HG02623 (cell line): ENCODE measurements at regions not wholly inside any gene's neighbourhood (a gene's known extent, or its start where the extent isn't known, plus 50 kb on each side); places are given as distances from the start of the nearest gene placed in this dataset.

Source experiments
- ATAC-seq: cut with Tn5 transposase; IDR thresholded peaks from one replicate; pipeline ENCODE4 v1.9.1; 2021; ENCODE audit warnings: moderate library complexity; ENCODE audit not compliant: unreplicated experiment

DNA sequence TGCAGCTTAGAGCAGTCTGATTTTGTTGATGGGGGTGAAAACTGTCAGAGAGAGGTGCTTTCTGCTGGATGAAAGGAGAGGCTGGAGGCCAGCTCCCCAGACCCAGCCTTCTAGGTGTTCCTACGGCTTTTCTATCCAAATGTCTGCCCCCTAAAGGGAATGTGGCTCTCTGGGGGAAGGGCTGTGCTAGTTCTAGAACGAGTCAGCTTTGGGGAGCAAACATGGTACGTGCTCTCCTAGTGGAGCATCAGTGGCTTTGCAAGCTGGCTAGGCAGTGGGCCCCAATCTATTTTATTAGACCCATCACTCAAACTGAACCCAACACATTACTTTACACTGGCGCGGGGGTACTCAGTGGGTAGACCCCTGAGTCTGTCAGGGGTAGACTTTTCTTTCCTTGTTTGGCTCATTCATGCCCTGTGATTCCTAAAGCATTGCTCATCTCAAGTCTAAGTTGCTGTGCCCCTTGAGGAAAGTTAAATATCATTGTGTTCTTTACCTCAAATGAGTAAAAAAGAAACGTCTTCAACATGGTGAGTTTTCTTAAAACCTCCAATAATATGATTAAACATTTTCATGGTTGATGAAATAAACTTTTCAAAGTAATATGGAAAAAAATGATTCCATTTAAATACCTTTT, 254.9 kb downstream of the DLEU7 start:
- no peak for ATAC-seq

DNA sequence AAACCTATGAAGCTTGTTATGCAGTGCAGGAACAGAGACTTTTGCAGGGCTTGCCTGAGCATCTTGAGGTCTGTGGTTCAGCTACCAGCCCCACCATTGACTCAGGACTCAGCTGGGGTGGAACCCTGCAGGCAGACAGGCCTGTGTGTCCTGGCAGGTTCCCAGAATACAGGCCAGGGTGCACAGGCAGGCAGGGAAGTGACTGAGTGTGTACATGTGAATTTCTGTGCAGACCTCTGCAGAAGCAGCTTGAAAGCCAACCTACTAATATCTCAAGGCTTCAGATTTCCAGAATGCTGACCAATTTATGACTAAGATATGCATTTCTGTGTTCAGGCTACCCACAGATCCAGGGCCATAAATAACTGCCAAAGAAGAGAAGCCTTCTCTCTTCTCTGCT, 254.4 kb downstream of the DLEU7 start:
- ATAC-seq: no peak

DNA sequence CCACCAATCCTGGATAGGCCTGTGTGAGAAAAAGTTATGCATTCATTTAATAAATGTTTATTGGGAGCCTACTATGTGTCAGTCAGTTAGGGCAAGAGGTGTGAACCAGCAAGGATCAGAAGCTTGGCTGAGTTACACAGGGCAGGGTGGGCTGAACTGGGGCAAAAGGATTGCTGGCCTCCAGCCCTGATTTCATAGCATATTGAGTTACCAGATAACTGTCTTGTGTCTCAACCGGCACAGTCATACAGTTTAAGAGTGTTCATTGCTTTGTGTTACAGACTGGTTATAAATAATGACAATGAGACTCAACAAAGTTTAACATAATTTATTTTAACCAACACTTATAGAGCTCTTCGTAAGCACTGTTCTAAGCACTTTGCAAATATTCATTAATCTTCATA, 253.8 kb downstream of the DLEU7 start:
- ATAC-seq: no peak

DNA sequence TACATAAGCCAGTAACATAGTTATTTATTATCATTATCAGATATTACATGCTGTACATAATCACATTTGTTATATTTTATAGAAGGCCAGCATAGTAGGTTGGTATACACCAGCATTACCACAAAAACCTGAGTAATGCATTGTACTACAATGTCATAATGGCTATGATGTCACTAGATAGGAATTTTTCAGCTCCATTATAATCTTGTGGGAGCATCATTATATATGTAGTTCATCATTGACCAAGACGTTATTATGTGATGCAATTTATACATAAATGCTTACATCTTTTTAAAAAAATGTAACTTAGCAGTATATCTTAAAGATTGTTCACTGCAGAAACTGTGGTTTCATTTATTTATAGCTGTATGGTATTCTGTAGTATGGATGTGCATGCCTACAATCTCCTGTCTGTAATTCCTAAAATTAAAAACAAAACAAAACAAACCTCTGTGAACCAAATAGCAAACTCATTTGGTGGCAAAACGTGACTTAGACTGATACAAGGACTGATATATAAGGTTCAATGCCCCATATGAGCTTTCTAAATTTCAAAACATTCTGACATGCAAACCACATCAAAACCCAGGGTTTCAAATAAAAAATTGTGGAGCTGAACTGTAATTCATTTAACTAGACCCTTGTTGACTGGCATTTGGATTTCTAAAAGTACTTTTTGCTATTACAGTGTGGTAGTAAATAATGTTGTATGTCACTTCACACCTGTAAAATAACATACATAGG, 250.9 kb downstream of the DLEU7 start:
- ATAC-seq: no peak

DNA sequence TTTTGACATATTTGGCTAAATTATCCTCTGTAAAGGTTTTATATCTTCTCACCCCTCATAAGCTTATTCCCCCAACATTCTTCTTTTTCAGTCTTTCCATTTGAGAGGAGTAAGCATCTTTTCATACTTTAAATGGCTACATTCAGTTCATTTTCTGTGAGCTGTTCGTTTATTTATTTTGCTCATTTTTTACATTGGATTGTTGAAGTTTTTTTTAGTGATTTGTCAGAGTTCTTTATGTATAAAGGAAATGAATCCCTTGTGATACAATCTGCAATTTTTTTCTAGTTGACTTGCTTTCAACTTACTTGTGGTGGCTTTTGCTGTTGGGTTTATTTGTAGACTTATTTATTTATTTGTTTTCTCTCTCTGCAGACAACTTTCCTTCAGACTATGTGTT, 250.3 kb downstream of the DLEU7 start:
- no peak for ATAC-seq

DNA sequence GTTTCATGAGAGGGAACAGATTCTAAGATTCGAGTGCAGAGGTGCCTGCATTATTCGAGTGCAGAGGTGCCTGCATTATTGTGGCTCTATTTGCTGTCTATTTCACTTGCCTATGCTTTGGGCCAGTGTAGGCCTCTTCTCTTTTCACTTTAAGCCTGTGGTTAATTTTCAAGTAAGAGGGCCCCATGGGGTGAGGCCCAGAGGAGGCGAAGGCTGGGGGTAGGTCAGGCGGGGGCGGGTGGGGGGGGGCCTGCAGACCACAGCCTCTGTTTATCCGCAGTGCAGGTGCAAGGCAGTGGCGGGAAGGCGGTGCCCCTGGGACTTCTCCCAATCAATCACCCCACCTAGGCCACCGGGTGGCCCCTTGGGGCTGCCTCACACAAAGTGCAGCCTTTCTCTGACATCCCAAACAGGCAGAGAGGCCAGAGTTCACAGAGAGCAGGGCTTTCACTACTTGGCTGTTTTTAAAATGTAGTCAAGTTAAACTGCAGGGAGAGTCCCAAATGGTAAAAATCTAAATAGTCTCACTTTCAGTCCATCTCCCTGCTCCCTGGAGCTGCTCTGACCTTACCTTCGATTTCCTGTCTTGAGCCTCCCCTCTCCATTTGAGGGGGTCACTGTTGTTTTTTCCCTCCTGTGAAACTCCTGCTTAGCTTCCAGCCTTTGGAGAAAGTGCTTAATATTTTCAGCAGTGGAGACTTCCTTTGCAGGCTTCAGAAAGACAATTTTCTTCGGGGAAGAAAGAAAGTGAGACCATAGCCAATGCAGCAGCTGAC, 249.0 kb downstream of the DLEU7 start:
- ATAC-seq: peak; percentile 78

DNA sequence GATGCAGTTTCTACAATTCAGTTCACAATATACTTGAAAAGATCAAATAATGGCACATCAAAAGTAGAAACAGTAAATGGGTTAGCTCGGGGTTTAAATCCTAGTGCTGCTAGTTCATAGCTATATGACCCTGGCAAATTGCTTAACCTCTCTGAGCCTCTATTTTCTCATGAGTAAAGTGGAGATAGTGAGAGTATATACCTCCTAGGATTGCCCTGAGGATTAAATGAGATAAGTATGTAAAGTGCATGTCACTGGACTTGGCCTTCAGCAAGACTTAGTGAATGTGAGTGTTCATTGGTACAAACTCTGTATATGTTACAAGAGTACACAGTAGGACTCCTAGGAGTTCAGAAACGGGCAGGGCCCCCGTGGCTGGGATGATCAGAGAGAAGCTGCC, 248.3 kb downstream of the DLEU7 start:
- ATAC-seq: no peak

DNA sequence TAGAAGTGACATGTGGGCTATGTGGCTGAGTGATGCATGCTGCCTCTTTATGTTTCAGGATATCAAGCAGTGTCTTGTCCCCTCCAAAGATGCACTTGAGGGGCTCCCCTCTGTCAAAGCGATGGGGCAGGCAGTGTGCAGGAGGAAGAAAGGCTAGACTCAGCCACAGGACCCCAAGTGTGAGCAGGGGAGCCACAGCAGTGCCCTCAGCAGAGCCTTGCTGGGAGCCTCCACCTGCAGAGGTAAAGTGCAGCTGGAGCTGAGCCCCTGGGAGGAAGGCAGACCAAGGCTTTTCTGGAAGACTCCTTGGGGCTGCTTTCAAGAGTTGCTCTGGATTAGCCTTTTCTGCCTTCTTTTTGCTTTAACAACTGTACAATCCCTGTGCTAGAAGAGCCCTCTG, 247.3 kb downstream of the DLEU7 start:
- no peak for ATAC-seq

DNA sequence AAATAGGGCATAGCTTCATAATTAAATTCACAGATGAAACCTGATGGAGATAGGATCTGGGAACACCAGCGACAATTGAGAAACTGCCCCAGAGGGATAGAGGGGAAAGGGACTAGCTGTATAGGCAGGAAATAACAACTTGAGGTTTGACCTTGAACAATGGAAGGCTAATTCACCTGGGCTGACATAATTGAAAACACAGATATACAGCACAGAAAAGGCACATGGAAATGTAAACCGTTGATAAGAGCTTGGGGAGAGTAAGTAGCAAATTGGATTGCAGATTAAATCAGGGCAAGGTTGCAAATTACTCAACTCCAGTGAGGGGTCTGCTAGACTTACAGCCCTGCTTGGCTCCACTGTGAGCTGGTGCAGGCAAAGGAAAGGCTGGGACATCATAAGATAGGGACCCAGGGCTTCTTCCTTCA, 246.7 kb downstream of the DLEU7 start:
- no peak for ATAC-seq

DNA sequence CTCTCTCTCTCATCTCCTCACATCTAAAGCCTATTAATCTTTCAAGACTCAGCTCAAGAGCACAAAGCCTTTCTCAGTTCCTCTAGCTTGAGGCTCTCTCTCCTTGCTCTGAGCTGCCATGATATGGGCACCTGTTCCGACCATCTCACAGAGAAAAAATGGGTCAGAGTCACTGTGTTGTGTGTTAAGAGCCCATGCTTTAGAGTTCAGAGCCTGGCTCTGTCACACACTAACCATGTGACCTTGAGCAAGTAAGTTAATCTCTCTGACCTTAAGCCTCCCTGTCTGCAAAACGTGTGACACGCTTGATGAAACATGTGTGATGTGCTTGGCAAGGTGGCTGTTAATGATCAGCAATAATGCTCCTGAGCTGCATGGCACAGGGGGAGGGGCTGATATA, 245.2 kb downstream of the DLEU7 start:
- peak; percentile 30 for ATAC-seq

DNA sequence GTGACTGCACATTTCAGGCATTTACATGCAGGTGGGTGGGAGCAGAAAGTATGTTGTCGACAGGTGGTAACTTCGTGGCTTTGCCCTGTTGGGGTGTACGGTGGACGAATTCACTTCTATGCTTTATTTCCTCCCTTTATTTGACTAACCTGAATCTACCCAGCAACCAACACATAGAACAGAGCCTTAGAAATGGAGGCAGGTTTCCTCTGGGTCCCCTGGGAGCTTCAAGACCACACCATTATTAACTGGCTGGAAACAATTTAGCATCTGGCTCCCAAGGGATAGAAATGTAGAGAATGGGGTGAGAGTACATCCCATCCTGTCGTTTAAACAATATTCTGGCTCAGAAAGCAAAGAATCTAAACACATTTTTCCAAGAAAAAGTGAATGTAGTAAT, 244.4 kb downstream of the DLEU7 start:
- no peak for ATAC-seq

DNA sequence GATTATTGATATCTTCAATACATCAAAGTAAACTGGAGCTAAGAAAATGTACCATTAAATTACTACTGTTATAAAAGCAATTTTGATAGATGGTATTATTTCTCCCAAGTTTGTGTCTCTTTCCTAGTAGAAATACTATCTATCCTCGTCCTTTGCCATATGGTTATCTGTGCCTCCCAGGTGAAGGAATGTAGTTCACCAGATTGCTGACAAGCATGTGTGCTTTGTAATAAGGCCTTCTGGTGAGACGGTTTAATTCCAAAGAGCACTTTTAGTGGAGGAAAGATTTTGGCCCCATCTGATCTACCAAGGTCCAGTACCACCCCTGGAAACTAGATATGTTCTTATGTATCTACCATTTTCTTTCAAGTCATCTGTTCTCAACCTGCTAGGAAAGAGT, 243.6 kb downstream of the DLEU7 start:
- no peak for ATAC-seq

DNA sequence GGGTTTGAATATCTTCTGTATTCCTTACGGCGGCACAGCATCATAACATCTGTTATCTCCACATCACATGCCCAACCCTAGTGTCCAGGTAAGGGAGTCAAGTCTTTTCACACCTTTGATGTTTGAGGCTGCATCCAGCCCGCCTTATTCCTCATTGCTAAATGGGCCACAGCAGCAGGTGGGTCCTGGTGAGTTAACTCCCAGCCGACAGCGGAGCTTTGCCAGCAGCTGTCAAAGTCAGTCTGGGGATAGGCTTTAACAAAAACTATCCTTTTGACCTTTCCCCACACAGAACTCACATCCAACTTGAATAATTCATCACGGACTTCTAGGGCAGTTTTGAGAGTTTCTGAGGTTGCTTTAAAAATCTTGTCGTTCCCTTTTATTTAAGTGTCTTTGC, 235.1 kb downstream of the DLEU7 start:
- no peak for ATAC-seq

DNA sequence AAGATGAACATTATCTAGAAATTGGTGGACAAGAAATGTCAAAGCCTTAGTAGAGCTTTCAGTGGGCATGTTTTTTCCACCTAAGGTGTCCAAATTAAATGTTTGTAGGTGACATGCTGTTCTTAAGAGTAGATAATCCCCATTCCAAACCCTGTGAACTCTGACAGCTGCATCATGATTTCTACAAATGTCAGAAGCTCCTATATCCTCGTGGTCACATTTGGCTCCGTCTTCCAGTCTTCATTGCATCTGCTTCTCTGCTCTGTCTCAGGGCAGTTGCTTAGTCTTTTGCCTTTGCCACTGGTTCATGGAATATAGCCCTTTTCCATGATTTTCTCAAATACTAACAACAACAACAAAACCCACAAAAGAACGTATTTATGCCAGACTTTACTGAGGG, 234.5 kb downstream of the DLEU7 start:
- ATAC-seq: no peak

DNA sequence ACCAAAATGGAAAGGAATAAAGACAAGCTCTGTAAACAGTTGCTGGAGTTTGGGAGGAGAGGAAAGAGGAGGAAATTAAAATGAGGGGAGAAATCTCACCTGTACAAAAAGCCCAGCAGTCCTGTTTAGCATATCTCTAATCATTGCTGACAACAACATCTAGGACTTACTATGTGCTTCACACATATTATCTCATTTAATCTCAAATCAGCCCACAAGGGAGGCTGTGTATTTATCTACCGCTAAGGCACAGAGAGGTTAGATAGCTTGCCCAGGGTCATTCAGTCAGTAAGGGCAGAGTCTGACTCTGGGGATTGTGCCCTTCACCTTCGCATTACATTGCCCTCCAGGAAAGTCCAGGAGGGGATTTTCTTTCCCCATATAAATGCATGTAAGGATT, 233.3 kb downstream of the DLEU7 start:
- ATAC-seq: no peak

DNA sequence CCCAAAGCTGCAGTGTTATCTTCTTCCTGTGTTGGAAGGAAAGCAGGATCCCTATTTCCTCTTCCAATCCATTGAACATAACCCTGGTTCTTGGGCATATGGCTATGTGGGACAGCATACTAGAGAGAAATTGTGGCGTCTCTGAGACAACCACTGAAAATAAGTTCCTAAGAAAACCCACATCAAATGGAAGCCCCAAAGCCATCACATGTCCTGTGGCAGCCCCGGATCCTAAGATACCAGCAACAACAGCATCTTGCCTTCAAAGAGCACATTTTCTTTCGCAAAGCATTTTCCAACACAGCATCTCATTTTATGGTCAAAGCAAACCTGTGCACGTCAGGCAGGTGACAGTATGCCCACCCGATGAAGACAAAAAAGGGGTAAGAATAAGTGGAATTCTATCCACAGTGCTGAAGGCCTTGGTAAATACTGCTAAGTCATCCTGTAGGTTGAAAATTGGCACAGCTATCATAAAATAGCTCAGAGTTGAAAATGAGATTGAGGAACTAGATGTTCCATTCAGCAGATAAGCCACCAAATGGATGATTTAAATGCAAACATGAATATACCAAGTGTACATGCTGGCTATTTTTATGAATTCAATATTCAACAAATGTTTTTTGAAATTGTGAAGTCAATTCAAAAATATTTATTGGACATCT, 232.2 kb downstream of the DLEU7 start:
- no peak for ATAC-seq

DNA sequence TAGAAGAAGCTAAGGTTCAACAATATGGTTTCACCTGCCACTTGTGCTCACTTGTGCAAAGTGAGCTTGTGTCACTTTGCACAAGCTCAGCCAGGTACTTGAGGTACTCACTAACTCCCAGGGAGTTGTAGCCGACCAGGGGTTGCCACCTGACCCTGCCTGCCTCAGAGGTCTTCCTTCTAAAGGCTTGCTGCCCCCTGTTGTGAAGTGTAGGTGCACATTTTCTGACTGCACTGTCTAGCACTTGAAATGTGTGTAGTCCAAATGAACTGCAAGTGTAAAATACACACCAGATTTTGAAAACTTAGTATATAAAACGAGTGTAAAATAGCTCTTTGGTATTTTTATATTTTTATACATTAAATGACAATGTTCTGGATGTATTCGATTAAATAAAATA, 230.8 kb downstream of the DLEU7 start:
- no peak for ATAC-seq

DNA sequence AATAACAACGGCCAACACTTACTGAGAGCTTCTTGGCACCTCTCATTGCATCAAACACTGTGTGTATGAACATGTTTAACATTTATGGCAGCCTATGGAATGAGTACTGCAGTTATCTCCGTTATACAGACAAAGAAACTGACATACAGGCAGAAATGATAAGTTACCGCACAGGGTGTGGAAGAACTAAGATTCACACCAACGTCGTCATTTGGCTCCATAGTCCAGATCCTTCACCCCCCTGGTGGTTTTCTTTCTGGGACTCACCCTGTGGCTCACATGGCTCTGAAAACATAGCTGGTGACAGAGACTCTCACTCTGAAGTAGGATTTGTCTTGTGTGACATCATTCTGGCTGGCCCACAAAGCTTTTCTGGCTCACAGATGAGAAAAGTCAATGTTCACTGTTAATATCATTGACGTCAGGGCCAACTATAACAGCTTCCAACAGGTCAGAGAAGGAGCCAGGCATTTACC, 230.1 kb downstream of the DLEU7 start:
- no peak for ATAC-seq

DNA sequence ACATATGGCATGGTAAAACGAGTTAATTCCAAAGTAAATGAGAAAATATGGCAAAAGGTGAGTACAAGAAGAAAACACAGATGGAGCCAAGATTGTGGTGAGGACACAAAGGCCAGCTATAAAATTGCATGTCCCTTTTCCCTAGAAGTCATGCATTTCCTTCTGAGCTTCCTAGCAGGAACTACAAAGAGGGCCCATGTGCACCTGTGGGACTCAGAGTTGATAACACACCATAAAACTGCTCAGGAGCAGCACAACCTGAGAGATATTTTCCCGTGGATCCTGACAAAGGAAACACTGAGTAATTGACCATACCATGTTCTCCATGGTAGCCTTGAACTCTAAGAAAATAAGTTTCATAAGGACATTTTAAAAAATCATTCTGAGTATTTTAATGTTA, 228.3 kb downstream of the DLEU7 start:
- no peak for ATAC-seq

DNA sequence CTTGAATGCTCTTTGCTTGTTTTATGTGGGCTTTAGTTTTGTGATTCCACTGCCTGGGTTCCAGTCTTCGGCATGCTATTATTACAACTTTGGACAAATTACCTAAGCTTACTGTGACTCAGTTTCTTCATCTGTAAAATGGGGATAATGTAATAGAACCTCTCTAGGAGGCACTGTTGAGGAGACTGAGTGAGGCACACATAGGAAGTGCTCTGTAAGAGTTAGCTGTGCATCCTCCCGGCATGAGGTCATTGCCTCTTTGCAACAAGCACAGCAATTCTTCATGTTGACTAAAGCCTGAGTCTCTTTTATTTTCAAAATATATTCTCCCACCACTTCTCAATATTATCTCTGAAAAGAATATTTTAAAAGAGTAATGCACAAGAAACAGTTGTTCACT, 227.4 kb downstream of the DLEU7 start:
- ATAC-seq: no peak

DNA sequence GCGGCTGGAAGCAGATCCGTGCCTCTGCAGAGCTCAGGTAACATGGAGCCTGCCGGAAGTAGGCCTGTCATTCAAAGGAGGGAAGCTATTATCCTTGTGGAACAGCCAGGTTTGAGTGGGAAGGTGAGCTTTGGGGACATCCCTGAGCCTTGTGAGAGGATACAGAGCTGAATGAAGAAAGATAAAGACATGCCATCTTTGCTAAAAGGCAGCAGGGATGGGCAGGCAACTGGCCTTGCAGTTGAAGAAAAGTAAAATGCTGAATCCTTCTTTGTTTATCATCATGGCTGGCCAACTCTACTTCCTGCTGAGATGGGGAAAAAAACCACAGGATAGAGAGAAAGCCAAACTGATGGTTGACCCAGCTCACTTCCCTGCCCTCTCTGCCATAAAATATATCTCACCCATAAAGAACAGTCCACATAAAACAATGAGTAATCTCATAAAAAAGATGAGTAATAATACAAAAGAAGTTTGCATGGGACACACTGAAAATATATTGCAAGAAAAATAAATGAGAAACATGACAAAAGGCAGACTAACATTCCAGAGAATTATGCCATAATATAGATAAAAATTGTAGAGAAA, 226.3 kb downstream of the DLEU7 start:
- no peak for ATAC-seq
